NCI-H524 (cell line): ENCODE measurements at regions not wholly inside any gene's neighbourhood (a gene's known extent, or its start where the extent isn't known, plus 50 kb on each side); places are given as distances from the start of the nearest gene placed in this dataset.

Source experiments
- DNase-seq, 2 experiments: peaks; one replicate each; lab custom pipeline; 2025; lab: John Stamatoyannopoulos, UW

DNA sequence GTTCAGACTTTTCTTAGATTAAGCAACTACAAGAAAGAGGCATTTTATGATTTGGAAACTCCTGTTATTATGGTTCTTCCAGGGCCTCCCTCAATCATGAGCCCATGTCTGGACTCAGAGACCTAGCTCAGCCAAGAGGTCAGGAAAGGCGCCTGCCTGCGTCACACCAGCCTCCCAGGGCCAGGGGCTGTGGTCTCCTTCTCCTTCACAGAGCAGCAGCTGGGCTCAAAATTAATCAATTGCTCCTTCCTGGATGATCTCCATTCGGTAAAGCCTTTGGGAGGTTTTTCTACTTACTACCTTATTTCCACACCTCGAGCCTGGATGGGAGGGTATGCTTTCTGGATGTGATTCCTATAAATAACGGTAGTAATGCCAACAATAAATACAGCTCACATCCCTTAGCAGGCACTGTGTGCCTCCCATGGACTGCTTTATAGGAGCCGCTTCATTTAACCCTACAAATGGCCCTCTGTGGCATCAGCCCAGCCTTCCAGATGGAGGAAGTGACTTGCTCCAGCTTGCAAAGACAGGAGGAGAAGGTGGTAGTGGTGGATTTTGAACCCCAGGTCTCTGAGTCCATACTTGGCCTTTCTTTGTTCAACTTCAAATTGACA is 1445.6 kb downstream of the TBC1D22A start:
- DNase-seq: no peak

DNA sequence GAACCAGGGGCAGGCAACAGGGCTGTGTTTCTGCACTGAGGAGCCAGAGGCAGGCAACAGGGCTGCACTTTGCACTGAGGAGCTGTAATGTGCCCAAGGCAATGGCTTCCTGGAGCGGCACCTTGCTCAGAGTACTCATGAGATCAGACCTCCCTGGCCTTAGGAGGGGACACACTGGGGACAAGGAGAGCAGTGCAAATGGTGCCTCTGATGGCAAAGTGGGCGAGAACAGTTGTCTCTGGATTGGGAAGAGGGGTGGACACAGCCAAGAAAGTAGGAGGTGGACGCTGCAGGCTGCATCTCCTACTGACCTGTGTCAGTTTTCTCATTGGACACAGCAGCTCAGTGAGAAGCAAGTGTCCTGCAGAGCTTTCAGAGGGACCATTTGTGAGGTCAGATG is 1443.3 kb downstream of the TBC1D22A start:
- no peak for DNase-seq

DNA sequence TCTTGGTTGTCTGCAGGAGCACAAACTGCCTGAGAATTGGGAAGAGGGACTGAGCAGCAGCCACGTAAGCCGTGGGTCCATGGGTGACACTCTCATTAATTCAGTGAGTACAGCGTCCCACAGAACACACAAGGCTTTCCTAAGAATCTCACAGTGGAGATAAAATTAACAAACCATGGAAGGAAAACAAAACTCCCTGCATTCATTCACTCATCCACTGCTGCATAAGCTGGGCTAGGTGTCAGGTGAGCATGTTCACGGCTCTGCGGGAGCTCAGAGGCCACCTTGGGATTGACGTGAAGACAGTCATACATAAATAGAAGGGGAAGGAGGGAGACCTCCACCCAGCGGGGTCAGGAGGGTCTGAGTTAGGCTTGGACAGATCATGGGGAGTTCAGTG is 1442.7 kb downstream of the TBC1D22A start:
- no peak for DNase-seq

DNA sequence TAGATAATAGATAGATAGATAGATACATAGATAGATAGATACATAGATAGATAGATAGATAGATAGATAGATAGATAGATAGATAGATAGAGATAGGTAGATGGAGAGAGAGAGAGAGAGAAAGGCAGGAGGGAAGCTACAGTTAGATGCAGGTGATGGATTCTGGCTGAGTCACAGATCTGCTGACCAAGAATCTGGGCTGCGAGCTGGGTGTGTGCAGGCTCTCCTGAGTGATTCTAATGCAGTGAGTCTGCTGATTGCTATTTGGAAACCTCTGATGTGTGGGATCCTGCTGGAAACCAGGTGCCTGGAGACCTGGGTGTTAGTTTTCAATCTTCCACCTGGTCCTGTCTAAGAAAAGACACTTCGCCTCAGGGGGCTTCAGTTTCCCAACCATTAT is 1441.8 kb downstream of the TBC1D22A start:
- no peak for DNase-seq

DNA sequence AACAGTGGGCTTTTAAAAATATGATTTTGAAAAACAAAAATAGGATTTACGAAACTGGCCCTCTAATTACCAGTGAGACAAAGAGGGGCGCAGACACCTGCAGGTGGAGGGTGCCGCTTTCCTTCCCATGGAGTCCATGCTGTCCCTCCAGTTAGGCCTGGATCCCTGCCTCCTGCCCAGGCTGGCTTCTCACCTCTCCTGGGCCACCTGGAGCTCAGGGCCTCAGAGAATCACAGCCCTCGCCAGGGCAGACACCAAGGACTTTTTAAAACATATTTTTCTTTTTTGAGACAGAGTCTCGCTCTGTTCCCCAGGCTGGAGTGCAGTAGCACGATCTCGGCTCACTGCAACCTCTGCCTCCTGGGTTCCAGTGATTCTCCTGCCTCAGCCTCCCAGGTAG is 1437.2 kb downstream of the TBC1D22A start:
- no peak for DNase-seq

DNA sequence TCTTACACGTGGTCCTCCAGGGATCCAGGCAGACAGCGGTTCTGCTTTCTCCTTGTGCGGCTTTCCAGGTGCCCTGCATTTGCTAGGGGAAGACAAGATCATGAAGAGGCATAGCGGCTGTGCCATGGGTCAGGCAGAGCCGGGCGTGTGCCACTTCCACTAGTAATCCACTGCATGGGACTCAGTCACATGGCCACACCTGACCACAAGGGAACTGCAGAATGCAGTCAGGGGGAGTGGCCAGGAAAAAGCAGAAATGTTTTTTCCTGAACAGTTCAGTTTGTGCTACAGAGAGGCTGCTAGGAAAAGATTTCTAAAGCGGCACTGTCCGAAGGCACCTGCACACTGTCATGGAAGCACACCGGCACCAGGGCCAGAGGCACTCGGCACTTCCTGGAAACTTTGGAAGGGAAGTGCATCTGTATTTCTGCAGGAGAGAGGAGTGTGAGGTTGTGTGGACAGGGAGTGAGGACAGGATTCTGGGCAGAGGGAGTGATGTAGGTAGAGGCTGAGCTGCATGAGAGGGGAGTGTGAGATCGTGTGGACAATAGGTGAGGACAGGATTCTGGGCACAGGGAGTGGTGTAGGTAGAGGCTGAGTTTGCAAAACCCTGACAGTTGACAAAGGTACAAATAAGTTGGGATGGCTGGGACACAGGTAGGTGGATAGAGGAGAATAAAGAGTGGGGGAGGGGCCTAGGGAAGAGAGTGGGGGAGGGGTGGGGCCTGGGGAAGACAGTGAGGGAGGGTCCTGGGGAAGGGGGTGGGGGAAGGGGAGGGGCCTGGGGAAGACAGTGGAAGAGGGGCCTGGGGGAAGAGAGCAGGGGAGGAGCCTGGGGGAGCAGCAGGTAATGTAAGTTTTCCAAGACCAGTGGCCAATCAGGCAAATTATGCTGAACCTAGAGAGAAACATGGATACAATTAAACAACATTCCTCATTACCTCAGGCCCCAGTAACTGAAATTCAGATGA is 1436.3 kb downstream of the TBC1D22A start:
- DNase-seq: no peak

DNA sequence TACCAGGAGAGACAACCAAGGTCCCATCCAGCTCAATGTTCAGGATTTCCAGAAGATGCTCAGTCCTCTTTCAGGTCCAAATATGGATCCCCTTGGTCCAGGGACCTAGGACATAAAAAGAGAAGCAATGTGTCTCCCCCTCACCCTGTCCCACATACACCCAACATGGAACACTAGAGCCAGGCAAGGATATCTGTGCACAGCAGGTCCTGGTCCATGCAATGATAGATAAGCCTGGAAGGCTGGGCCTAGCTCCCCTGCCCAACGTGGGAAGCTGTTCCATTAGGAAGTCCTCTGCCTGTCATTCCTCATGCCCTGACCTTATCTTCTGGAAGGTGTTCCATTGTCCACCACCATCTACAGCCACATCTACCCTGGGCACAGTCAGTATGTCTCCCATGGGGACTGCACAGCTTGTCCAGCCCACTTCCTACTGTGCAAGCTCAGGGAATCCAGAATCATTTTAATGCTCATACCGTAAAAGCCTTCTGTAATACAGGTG is 1434.8 kb downstream of the TBC1D22A start:
- DNase-seq: no peak

DNA sequence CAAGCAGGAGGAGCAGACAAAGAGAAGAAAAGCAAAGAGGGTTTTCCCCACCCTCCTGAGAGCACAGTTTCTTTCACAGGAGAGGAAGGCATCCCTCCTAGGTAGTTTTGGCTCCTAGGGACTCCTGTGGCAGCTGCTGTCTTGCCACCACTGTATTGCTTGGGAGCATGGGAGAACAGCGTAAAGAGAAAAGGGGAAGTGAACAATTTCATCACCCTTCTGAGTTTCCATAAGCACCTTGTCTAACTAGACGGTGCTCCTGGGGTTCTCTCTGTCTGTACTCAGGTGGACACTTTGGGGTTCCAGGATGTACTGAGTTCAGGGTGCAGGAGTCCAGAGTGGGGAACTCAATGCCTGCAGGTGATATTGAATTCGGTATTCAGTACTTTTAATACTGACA is 1430.5 kb downstream of the TBC1D22A start:
- no peak for DNase-seq

DNA sequence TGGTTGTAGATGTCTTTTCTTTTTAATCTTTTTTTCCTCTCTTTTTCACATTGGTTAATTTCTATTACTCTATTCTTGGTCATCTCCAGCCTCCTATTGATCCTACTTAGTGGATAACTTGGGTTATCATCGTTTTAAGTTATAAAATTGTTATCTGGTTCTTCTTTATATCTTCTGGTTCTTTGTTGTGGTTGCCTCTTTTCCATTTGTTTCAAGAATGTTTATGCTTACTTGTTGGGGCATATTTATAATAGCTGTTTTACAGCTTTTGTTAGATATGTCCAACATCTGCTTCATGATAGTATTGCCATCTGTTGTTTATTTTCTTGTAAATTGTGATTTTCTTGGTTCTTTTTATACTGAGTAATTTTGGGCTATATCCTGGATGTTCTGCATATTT is 1429.6 kb downstream of the TBC1D22A start:
- DNase-seq: no peak

DNA sequence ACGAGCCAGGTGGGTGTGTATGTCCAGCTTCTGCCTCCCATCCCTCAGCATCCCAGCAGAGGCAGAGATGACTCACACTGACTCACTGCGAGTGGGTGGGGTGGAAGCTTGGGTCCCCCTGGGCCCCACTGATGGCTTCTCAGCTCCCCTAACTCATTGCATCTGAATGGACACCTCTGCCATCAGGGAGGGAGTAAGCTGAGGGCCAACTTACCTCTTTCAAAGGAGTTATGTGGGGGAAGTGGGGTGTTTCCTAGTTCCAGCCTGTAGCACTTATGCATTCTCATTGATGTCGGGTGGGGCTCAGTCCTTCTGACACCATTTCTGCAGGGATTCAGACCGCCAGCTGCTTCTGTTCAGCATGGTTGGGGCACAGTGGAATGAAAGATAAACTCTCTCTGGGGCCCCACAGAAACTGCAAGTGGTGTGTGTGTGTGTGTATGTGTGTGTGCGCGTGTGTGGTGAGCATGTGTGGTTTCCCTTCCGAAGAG is 1425.8 kb downstream of the TBC1D22A start:
- DNase-seq: no peak

DNA sequence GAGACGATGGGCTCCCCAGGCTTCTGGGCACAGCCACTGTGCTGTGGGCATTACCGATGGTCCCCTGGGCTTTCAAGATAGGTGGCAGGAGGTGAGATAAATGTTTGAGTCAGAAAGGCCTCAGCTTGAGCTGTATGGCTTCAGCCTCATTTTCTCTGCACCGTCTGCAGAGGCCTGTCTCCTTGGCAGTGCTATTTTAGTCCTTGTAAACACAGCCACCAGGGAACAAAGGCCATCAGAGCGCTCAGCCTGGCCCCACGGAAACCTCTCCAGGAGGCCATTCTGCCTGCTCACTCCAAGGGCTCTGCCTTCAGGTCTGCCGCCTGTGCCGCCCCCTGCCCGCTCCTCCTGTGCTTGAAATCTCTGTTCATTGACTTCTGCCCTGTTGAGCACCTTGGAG is 1424.9 kb downstream of the TBC1D22A start:
- no peak for DNase-seq

DNA sequence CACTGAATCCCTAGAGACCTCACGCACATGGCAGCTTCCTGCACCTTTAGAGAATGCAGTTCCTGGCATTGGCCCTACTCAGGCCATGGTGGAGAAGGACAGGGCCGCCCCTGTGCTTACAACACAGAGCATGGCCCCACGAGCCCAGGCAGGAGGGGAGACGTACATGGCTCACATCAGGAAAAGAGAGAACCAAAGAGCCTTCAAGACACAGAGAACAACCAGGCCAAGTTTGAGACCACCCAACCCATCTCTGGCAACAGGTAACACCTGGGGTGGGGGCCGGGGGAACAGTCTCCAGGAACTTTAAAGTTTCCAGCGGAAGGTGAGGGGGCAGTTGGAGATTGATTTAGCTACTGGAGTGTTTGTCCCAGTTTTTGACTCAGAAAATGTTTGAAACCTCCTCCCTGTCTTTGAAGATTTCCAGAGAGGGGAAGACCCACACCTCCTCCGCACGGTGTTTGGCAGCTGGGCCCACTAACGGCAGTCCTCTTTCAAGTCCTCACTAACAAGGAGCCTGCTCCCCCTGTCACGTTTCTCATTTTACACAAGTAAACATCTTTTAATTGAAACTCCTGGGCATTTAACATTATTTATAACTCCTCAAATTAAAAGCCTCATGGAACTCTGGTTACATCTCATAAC is 1423.8 kb downstream of the TBC1D22A start:
- DNase-seq: no peak

DNA sequence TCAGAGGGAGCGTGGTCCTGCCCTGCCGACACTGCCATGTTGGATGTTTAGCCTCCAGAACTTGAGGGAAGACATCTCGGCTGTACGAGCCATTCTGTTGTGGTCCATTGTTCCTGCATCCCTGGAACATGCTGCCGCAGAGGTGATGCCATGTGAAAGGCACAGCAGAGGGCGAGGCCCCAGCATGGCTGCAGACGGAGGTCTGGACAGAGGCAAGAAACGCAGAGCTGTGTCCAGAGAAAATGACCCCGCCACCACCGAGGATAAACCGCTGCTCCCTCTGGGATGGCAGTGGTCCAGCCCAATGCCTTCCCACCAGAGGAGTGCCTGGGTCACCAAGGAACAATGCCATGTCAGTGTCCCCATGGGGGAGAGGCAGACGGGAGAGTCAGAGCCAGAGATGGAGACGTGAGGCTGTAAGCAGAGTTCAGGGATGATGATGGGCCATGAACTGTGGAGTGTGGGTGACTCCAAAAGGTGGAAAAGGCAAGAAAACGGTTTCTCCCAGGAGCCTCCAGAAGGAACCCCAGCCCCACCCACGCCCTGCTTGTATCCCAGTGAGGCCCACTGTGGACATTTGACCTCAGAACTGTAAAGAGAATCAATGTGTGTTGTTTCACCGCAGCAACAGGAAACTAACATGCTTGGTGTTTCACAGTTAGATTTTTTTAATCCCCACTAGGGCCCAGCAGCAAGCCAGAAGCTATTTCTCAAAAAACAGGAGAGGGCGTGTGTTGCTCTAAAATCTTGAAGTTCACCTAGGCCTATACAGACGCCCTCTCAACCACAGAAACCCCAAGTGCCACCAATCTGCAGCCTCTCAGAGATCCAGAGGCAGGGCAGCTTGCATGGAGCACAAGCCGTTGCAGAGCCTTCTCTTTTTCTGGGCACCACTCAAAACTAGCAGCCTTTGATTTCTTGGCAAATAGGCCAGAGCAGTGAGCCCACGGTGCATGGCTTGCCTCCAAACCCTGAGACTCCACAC is 1422.9 kb downstream of the TBC1D22A start:
- DNase-seq: no peak

DNA sequence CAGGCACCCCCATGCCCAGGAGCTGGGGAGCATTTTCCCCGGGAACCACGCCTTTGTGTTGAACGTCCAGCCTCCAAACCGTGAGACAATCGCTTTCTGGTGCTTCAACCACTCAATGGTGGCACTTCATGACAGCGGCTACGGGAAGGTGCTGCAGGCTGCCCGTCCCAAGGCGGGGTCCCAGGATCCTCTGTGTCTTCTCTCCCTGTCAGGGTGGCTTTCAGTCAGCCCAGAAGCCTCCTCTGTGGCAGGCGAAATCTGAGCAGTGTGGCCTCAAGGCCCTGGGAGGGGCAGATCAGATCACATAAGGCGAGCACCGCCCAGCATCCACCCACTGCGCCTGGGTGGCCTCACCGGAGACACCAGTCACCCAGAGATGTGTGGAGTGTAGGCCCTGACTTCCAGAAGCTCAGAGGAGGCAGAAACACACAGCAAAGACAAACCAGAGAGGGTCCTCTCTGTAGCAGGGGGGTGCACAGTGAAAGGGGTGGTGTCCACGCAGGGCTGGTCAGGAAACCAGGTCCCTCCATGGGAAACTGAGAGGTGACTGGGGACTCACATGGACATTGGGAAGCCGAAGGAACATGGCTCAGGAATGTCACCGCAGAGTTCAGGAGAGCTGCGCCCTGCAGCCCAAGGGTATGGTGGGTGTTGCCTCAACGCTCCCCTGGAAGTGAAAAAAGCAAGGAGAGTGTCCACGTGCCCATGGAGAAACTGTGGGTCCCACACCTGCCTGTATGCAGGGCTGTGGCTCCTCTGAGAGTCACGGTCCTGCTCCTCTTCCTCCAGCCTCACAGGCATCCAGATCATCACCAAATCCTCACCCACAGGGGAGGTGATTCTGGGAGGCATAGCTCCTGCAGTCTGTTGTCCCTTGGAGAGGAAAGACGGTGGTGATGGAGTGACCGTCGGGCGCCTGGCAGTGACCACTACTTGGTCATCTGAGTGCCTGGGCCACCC is 1420.7 kb downstream of the TBC1D22A start:
- no peak for DNase-seq

DNA sequence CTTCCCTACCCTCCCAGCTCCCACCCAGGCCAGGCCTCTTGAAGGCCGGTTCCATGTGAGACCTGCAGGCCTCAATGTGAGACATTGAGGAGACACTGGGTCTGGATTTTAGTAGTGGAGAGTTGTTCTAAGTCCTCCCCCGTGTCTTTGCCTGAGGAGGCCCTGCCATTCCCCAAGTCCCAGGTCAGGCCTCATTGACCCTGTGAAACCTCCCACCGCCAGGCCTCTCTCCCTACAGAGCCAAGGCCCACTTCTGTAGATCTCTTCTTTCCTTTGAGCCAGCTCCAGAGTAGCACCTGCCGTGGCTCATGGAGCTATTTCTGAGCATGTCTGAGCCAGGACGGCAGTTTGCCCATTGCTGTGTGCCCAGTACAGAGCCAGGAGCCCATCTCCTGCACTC is 1419.6 kb downstream of the TBC1D22A start:
- no peak for DNase-seq

DNA sequence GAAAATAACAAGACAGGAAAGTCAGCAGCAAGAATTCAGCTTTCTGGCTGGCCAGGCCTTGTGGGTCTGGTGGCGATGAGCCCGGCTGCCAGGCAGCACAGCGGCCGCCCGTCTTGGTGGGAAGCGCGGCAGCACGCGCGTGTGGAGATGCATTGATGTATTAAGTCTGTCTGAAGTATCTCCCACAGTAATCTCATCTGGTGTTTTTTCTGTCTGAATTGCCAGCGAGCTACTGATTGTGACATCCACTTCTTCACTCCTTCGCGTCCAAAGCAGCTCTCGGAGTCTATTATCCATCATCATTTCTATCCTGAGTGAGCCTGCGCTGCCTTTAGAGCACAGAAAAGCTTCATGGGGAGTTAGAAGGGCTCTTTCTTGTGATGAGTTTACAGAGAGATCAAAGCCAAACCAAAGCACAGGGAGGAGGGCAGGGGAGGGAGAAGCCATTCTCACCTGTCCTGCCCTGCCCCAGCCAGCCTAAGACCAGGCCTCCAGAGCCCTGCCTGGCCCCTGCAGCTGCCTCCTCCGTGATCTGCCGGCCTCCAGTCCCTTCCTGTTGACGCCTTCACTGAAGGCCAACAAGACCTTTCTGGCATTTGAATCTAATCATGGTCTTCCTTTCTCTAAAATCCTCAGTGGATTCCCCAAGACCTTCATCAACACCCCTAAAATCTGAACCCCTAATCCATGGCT is 1419.0 kb downstream of the TBC1D22A start:
- DNase-seq: no peak

DNA sequence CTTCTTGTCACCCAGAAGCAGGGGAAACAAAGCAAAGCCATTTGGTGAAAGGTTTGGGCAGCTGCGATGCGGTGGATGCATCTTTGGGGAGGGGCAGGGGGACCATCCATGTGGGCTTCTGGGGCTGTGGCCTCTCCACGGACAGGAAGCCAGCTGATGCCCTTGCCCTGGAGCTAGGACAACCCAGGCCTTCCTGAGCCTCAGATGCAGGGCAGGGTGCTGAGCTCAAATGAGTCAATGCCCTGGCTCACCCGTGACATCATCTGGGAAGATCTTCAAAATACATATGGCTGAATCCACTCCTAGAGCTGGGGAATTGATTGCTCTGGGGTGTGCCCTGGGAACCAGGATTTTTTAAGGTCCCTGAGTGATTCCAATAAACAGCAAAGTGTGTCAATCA is 1418.2 kb downstream of the TBC1D22A start:
- no peak for DNase-seq

DNA sequence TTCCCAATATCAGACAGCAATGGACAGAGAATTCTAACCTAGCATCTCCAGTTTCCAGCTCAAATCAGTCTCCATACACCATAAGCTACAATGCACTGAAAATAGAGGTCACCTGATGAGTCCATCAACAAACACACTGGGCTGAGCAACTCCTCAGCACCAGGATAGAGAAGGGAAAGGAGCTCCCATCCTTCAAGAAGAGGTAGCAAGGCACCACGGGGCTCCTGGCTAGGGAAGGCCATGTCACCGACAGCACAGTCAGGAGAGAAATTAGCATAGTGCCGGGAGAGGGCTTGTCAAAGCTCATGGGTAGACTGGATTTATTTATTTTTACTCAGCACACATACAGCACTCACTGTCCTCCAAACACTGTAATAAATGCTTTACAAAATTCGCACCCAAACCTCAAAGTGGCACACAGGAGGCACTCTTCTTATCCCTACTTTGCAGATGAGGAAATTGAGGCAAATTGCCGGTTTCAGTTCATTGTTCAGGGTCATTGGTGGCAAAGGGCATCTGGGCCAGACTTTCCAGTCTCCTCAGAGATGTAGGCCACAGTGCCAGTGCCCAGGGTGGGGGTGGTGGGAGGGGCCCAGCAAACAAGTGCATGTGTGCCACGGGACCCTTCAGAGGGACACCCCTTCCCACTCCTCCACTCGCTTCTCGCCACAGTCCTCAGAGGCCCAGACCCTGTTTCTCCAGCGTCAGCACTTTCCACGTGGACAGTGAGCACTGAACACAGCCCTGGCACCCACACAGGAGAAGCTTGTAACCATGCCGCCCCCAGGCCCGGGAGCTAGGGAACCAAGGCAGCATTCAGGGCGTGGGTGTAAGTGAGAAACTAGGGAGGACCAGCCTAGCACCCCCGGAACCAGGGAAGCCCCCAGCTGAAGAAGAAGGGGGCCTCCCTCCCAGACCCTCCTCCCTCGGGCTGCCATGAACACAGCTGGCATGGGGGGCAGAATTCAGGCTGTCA is 1417.4 kb downstream of the TBC1D22A start:
- no peak for DNase-seq
